Tibial artery (tissue), 4 donors: ENCODE measurements at regions not wholly inside any gene's neighbourhood (a gene's known extent, or its start where the extent isn't known, plus 50 kb on each side); places are given as distances from the start of the nearest gene placed in this dataset.

ENCODE experiments used
- DNase-seq, 2 donors: peaks; one replicate each; pipeline ENCODE4 v3.0.0-alpha.2; 2019
- H3K27ac ChIP-seq, 2 donors: fragments of 200-600 bp; sonication (generic) in 1 of 2; 1 replicate in 1 of 2; 2 replicates in 1 of 2; pipeline ENCODE4 v1.5.1; 2018 to 2019; ENCODE audit warnings: mild to moderate bottlenecking in 1 of 2
- H3K27me3 ChIP-seq, 2 donors: fragments of 200-600 bp; sonication (generic) in 1 of 2; one replicate each; pipeline versions ENCODE4 v1.5.1 to v1.6.0; 2016 to 2019
- H3K36me3 ChIP-seq, 3 donors: fragments of 200-600 bp; sonication (generic) in 2 of 3; one replicate each; pipeline ENCODE4 v1.5.1; 2016 to 2019; ENCODE audit warnings: mild to moderate bottlenecking in 2 of 3
- H3K4me1 ChIP-seq, 4 donors: fragments of 200-600 bp; sonication (generic) in 2 of 4; 1 replicate in 3 of 4; 2 replicates in 1 of 4; pipeline ENCODE4 v1.5.1; 2016 to 2019
- H3K4me3 ChIP-seq, 2 donors: fragments of 200-600 bp; sonication (generic) in 1 of 2; 1 replicate in 1 of 2; 2 replicates in 1 of 2; pipeline ENCODE4 v1.5.1; 2018 to 2019; ENCODE audit warnings: mild to moderate bottlenecking in 2 of 2
- H3K9me3 ChIP-seq, 3 donors: fragments of 200-600 bp; sonication (generic) in 1 of 3; one replicate each; pipeline ENCODE4 v1.5.1; 2016 to 2019
- intact Hi-C: fragments of 100-400 bp; cut with DNase I; formaldehyde crosslinking; loops from one replicate; pipeline ENCODE4 v1.15.0; 2023; ENCODE audit warnings: low total_unique reads
- TF ChIP-seq, protein P1 (sequence below), 2 experiments: fragments of 200-600 bp in 1 of 2; fragments of 450-650 bp in 1 of 2; IDR thresholded peaks; one replicate each; pipeline ENCODE4 v1.5.1; 2017 to 2019; ENCODE audit warnings: antibody characterized with exemption in 2 of 2, mild to moderate bottlenecking in 1 of 2, moderate library complexity in 1 of 2

DNA sequence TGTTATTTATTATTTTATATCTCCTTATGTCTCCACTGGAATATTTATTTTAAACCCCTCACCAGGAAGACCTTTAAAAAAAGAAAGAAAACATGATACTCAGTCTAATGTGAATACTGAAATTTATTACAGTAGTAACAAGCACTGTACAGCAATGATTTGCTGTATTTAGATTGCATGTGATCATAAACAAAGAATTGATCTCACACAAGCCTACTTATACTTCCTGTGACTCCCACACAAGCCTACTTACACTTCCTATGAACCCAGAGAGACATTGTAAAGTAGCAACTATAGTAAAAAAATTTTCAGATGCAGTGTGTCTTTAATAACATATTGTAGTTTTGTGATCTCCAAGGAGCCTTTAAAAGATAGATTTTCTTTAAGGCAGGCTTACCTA is 142.7 kb upstream of the SYT1 start:
- no peaks in the 10 kb centered on the region for H3K27me3 ChIP-seq
- no peaks in the 10 kb centered on the region for H3K4me1 ChIP-seq
- H3K27ac ChIP-seq: no peak overlapping the region
- TF ChIP-seq, protein P1, sequence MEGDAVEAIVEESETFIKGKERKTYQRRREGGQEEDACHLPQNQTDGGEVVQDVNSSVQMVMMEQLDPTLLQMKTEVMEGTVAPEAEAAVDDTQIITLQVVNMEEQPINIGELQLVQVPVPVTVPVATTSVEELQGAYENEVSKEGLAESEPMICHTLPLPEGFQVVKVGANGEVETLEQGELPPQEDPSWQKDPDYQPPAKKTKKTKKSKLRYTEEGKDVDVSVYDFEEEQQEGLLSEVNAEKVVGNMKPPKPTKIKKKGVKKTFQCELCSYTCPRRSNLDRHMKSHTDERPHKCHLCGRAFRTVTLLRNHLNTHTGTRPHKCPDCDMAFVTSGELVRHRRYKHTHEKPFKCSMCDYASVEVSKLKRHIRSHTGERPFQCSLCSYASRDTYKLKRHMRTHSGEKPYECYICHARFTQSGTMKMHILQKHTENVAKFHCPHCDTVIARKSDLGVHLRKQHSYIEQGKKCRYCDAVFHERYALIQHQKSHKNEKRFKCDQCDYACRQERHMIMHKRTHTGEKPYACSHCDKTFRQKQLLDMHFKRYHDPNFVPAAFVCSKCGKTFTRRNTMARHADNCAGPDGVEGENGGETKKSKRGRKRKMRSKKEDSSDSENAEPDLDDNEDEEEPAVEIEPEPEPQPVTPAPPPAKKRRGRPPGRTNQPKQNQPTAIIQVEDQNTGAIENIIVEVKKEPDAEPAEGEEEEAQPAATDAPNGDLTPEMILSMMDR (IDR thresholded peaks at IDR 0.05): no peak
- no peaks in the 10 kb centered on the region for H3K36me3 ChIP-seq
- no peaks in the 10 kb centered on the region for H3K9me3 ChIP-seq
- DNase-seq: no peak
- intact Hi-C loops: no loop called here
- H3K4me3 ChIP-seq: no peak overlapping the region

DNA sequence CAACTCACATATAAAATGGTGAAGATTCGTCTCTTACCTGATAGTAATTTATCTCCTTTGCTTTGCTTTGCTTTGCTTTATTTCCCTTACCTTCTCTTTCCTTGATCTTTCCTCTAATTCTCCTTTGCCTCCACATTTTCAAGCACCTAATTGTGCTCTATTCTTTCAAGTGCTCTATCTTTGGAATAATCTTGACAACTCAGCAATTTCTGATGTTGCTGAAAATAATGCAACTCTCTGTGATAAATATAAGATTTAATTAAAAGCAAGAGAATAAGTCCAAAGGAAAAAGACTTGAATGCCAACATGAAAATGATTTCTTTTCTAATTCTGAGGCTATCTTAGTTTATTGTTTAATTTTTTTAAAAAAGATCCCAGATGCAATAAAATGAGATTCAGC is 139.5 kb upstream of the SYT1 start:
- Histone ChIP-seq H3K4me3 (no peak overlapping the region), H3K36me3 (no peaks in the 10 kb centered on the region), H3K9me3 (no peaks in the 10 kb centered on the region), H3K27me3 (no peaks in the 10 kb centered on the region), H3K27ac (no peak overlapping the region), H3K4me1 (no peaks in the 10 kb centered on the region)
- TF ChIP-seq, protein P1 (IDR thresholded peaks at IDR 0.05): no peak
- intact Hi-C loops: no loop called here
- DNase-seq: no peak

DNA sequence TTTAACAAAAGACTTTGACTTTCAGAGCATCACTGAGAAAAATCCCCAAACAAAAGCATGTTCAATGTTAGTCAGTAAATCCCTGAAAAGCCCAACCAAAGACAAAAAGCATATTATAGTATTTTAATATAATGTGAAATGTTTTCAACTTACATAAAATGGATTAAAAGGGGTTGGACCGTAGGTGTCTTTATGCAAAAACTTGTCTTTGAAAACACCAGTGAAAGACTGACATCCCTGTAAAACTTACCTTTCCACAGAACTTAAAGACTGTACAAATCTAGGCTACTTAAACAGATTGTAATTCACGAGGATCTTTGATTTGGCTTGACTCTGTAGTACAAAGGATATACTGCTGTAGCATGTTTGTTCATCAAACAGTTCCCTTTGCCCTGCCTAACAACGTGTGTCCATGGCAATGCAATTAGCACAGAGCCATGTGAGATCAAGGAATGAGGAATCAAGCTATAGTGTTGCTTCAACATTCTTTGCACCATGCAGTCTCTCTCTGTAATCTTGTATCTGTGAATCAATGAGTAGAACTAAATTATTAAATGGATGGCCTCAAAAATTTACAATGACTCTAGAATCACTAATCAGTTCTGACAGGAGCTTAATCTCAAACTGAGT is 138.5 kb upstream of the SYT1 start:
- Histone ChIP-seq H3K27me3 (no peaks in the 10 kb centered on the region), H3K4me3 (no peak overlapping the region), H3K27ac (no peak overlapping the region), H3K4me1 (no peaks in the 10 kb centered on the region), H3K9me3 (no peaks in the 10 kb centered on the region), H3K36me3 (no peaks in the 10 kb centered on the region)
- no peak for DNase-seq
- intact Hi-C loops: no loop called here
- TF ChIP-seq, protein P1 (IDR thresholded peaks at IDR 0.05): no peak

DNA sequence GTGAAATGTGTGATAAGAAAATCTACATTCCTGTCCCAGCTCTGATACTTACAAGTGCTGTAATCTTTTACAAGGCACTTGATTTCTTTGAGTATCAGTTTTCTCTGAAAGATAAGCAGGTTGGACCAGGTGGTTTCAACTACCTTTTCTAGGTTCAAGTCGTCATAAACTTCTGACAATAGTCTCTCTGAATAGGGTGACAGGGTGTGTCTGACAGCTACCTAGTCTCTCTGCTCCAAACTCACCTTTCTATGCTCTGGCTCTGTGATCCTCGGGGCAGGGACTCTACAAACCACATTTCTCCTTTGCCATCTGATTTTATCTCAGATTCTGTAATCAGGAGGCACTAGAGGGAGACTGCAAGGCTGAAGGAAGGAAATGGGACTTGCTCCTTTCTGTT is 137.7 kb upstream of the SYT1 start:
- H3K4me1 ChIP-seq: no peaks in the 10 kb centered on the region
- intact Hi-C loops: no loop called here
- no peak overlapping the region for H3K4me3 ChIP-seq

DNA sequence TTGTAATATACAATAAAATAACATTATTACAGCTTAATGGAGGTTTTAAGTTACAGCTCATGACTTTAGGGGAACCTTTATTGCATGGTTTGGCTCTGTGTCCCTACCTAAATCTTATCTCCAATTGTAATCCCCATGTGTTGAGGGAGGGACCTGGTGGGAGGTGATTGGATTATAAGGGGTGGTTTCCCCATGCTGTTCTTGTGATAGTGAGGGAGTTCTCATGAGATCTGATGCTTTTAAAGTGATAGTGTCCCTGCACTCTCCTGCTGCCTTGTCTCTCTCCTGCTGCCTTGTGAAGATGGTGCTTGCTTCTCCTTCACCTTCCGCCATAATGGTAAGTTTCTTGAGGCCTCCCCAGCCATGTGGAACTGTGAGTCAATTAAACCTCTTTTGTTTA is 132.1 kb upstream of the SYT1 start:
- TF ChIP-seq, protein P1 (IDR thresholded peaks at IDR 0.05): no peak
- no peak overlapping the region for H3K4me3 ChIP-seq
- DNase-seq: no peak
- H3K9me3 ChIP-seq: no peaks in the 10 kb centered on the region
- H3K27ac ChIP-seq: no peak overlapping the region
- intact Hi-C loops: no loop called here
- H3K27me3 ChIP-seq: no peaks in the 10 kb centered on the region
- no peaks in the 10 kb centered on the region for H3K36me3 ChIP-seq
- H3K4me1 ChIP-seq: no peaks in the 10 kb centered on the region

More for the DNA sequence above, 137.7 kb upstream of the SYT1 start:
- Histone ChIP-seq H3K9me3 (no peaks in the 10 kb centered on the region), H3K27me3 (no peaks in the 10 kb centered on the region), H3K36me3 (no peaks in the 10 kb centered on the region), H3K27ac (no peak overlapping the region)
- no peak for DNase-seq
- TF ChIP-seq, protein P1 (IDR thresholded peaks at IDR 0.05): no peak

DNA sequence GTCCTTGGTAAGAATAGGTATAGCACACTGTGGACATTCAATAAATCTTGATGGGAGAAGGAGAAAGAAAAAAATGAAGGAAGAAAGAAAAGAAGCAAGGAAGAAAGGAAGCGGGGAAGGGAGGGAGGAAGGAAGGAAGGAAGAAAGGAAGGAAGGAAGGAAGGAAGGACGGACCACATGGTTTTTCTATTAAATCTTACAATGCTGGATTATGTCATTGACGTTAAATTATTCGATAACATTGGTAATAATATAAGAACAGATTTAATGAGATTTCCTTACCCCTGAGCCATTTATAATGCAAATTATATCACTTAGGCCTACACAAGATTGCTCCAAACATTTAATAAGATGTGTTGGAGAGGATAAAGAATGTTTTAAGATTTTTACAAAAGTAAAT is 124.9 kb upstream of the SYT1 start:
- intact Hi-C loops: loop anchor here (5.0 kb wide), 1 partner anchor 1552 kb away; no protein-coding TSS in a partner anchor
- Histone ChIP-seq H3K4me3 (no peak overlapping the region), H3K27ac (no peak overlapping the region), H3K9me3 (no peaks in the 10 kb centered on the region), H3K4me1 (no peaks in the 10 kb centered on the region), H3K27me3 (no peaks in the 10 kb centered on the region), H3K36me3 (no peaks in the 10 kb centered on the region)
- no peak for DNase-seq
- TF ChIP-seq, protein P1 (IDR thresholded peaks at IDR 0.05): no peak
